KBM-7 (cell line): ENCODE measurements at regions not wholly inside any gene's neighbourhood (a gene's known extent, or its start where the extent isn't known, plus 50 kb on each side); places are given as distances from the start of the nearest gene placed in this dataset.
A peak's percentile ranks its signal among the peaks of the same experiment; 100 is the strongest.
"Not testable (repeated sequence)": the region's sequence is repeated elsewhere in the genome, so short reads cannot be mapped to it uniquely, and the experiment has no call there.

Source experiments
- DNase-seq: peaks from one replicate; pipeline ENCODE4 v3.0.0-alpha.2; 2015
- in situ Hi-C: fragments of 300-500 bp; cut with MboI; formaldehyde crosslinking; loops from 2 replicates; pipeline ENCODE4 v1.14.3; 2020; ENCODE audit warnings: low sequenced_read_pairs, low pct_unique_long_range_greater_than_20kb, mixed read lengths

- no peak for DNase-seq
- in situ Hi-C loops = no loop called here
Measured at GRCh38 chrX:925094-925493, 287.4 kb downstream of the CRLF2 start.

- no peak for DNase-seq
- in situ Hi-C loops = no loop called here
Measured at GRCh38 chrX:924017-924416, 288.4 kb downstream of the CRLF2 start.

GRCh38 chrX:920234-920799 lies 289.7 kb downstream of the SHOX start:
- in situ Hi-C loops = no loop called here
- DNase-seq = no peak

- DNase-seq = no peak
- in situ Hi-C loops = no loop called here
Measured at GRCh38 chrX:916230-916599, 285.6 kb downstream of the SHOX start.

- in situ Hi-C loops = no loop called here
Measured at GRCh38 chrX:915427-916229, 285.0 kb downstream of the SHOX start.

GRCh38 chrX:914206-914605 lies 283.6 kb downstream of the SHOX start:
- in situ Hi-C loops = no loop called here
- DNase-seq = no peak

More at GRCh38 chrX:915427-916229, 285.0 kb downstream of the SHOX start:
- DNase-seq = peak; percentile 62

GRCh38 chrX:912677-913076 lies 282.1 kb downstream of the SHOX start:
- no peak for DNase-seq
- in situ Hi-C loops = no loop called here

GRCh38 chrX:909068-909467 lies 278.5 kb downstream of the SHOX start:
- in situ Hi-C loops, DNase-seq: not testable (repeated sequence)

- no peak for DNase-seq
- in situ Hi-C loops = no loop called here
Measured at GRCh38 chrX:906586-906985, 276.0 kb downstream of the SHOX start.

GRCh38 chrX:905848-906566 lies 275.4 kb downstream of the SHOX start:
- in situ Hi-C loops = no loop called here
- no peak for DNase-seq

GRCh38 chrX:903116-903515 lies 272.5 kb downstream of the SHOX start:
- DNase-seq = no peak
- in situ Hi-C loops = no loop called here

GRCh38 chrX:896256-896655 lies 265.7 kb downstream of the SHOX start:
- in situ Hi-C loops = no loop called here
- DNase-seq = no peak

- DNase-seq = no peak
- in situ Hi-C loops = no loop called here
Measured at GRCh38 chrX:889966-890651, 259.5 kb downstream of the SHOX start.

GRCh38 chrX:887724-888123 lies 257.1 kb downstream of the SHOX start:
- in situ Hi-C loops = not testable (repeated sequence)

GRCh38 chrX:883588-883987 lies 253.0 kb downstream of the SHOX start:
- no peak for DNase-seq
- in situ Hi-C loops = no loop called here

More at GRCh38 chrX:887724-888123, 257.1 kb downstream of the SHOX start:
- not testable (repeated sequence) for DNase-seq

GRCh38 chrX:879756-880698 lies 249.4 kb downstream of the SHOX start:
- in situ Hi-C loops, DNase-seq: not testable (repeated sequence)

GRCh38 chrX:874061-874460 lies 243.5 kb downstream of the SHOX start:
- no peak for DNase-seq
- in situ Hi-C loops = no loop called here

- no peak for DNase-seq
- in situ Hi-C loops = no loop called here
Measured at GRCh38 chrX:873016-873415, 242.4 kb downstream of the SHOX start.

- in situ Hi-C loops = no loop called here
- no peak for DNase-seq
Measured at GRCh38 chrX:872090-872489, 241.5 kb downstream of the SHOX start.
